Dermis microvascular lymphatic vessel endothelial cell (primary cell): ENCODE measurements at regions not wholly inside any gene's neighbourhood (a gene's known extent, or its start where the extent isn't known, plus 50 kb on each side); places are given as distances from the start of the nearest gene placed in this dataset.
A peak's percentile ranks its signal among the peaks of the same experiment; 100 is the strongest.
"Not testable (repeated sequence)": the region's sequence is repeated elsewhere in the genome, so short reads cannot be mapped to it uniquely, and the experiment has no call there.

Source experiments
- DNase-seq, 2 donors: peaks; one replicate each; pipeline versions ENCODE4 v3.0.0 to v3.0.0-alpha.2; 2010; ENCODE audit warnings: low read depth in 2 of 2

DNA sequence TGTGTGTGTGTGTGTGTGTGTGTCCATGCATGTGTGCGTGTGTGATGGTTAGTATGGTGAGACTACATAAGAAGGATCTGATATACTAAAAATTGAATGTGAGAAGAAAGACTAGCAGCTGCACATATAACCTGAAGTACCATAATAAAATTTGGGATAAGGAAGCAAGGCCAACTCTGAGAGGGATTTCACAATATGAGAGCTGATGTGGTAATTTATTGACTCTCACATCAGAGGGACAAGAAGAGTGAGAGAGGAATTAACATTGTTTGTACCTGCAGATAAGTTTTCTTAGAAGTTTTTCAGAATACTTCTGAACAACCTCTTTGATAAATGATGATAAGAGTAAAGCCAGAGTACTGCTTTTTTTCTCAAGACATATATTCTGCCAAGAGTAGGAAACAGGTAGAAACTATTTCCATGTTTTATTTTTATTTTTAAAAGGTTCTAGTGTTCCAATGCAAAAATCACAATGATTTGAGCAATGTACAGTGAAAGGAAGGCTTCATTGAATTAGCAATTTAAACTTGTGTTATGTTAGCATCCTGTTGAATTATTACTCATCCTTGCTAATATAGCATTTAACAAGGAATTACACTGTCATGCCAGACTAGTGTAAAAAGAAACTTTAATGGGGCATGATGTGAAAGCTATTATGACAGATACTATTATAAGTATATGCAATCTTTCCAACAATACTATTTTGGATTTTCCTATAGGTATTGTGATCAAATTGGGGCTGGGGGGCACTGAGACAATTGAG, 415.5 kb upstream of the ARPP21 start:
- DNase-seq: no peak

DNA sequence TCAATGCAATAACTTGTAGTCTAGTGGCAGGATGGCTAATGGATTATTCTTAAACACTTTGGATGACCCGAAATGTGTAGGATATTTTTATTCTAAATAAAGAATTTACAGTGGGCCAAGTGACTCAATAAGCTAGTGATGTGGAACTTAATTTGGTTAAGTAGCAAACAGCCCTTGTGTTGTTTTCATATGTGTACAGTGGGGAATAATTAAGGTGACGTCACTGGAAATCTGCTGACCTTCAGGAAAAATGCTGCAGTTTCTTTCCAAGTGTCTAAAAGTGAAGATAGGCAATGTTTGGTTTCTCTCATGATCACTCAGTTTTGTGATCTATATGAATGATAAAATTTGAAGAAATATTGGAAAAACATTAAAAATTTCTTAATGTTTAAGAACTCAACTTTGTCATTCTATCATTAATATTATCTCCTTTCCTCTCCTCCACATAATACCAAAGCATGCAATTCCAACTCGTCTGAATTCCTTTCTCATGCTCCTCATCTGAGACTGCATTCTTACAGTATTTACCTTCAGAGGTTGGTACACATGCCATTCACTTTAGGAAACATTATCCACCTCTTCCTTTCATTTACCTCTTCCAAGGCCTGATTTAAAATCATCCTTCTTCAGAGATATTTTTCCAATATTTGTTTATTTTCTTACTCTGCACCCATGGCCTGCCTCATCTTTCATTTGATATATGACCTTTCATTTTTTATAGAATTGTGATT, 414.6 kb upstream of the ARPP21 start:
- no peak for DNase-seq

DNA sequence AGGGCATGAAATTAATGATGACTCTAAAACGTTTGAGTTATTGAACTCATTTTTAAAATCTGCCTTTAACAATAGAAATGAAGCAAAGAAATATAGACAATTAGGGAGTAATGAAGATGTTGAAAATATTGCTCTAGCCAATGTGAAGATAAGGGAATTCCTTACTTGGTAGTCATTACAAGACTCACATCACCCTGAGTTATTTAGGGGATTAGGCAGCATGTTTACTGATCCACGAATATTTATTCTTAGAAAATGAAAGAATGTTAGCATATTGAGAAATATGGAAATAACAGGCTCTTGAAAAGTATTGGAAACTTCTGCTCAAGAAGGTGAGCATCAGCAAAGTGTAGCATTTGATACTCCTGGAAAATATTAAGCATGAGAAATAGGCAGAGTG, 398.1 kb upstream of the ARPP21 start:
- no peak for DNase-seq

DNA sequence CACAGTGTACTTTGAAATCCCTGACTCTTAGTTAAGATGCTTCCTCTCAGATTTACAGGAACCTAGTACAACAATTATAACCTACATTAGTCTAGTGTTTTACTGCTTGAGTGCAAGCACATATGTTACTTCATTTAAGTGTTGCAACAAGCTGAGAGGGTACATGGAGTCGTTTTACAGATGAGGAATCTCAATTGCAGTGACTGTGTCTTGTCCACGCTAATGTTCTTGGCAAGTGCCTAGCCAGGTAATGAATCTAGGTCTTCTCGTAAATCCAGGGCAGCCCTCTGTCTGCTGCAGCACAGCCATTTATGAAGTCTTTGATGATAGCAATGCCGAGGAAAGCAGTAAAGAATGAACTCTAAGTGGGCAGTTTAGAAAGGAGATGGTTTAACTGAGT, 384.4 kb upstream of the ARPP21 start:
- DNase-seq: no peak

DNA sequence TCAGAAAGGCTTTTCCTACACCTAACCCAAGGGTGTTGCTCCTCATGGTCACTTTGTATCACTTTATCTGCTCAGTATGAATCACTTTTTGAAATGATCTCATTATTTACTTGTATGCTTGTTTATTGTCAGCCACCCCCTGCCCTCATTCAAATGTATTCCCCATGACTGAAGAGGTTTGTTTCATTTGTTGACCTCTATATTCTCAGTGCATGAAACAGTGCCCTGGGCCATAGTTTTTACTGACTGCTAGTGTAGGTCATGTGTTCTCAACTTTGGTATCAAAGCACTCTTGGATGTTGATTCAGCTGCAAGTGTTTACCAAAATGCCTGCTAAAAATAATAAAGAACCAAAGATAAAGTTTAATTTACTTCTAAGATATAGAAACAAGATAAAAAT, 381.7 kb upstream of the ARPP21 start:
- DNase-seq: no peak

DNA sequence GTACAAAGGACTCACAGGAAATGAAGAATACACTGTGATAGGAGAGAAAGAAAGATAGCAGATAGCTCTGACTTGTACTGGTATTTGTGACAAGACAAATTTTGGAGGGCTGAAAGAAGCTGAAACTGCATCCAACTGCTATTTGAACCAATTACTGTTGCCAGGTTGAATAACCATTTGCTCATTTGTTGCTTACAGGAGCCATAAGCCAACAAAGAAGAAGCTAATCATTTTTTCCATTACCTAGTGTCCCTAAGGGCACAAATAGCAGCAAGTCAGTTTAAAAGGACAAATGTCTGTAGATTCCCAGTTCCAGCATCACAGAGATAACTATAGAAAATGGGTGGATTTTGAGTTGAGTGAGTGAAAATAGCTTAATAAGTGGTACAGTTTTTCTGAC, 376.9 kb upstream of the ARPP21 start:
- no peak for DNase-seq

DNA sequence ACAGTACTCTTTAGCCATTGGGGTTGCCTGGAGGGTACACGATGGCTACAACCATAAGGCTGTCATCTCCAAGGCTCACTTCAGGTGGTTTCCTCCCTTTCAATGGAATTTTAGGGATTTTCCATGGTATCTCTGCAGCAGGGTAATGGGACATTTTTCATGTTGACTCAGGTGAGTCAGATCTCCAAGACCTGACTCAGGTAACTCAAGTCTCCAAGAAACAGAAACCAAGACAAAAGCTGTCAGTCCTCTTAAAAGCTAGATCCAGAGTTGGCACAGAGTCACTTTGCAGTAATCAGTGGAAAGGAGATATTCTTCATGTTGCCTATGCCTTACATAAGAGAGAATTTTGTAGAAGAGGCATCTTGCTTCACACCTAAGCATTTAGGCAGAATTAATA, 375.8 kb upstream of the ARPP21 start:
- DNase-seq: no peak

DNA sequence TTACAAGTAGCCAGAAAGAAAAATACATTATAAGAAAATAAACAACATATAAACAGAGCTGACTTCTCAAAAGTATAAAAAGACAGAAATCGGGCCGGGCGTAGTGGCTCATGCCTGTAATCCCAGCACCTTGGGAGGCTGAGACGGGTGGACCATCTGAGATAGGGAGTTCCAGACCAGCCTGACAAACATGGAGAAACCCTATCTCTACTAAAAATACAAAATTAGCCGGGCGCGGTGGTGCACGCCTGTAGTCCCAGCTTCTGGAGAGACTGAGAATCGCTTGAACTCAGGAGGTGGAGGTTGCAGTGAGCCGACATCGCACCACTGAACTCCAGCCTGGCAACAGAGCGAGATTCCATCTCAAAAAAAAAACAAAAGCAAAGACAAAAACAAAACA, 373.3 kb upstream of the ARPP21 start:
- DNase-seq: not testable (repeated sequence)

DNA sequence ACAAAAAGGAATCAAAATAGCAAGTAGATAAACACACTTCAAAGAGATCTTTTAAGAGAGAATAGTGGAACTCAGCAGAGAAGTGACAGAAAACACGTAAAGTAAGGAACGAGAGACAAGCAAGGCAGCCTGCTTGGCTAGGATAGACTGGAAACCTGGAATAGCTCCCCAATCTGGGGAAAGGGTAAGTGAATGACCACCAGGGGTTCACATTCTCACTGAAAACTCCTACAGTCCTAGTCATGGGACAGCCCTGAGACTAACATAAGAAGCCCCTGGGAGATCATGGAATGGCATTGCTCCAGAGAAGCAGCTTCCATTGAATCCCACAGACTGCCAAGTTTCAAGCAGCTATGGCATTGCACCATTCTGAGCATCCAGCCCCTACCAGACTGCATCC, 363.6 kb upstream of the ARPP21 start:
- DNase-seq: no peak

DNA sequence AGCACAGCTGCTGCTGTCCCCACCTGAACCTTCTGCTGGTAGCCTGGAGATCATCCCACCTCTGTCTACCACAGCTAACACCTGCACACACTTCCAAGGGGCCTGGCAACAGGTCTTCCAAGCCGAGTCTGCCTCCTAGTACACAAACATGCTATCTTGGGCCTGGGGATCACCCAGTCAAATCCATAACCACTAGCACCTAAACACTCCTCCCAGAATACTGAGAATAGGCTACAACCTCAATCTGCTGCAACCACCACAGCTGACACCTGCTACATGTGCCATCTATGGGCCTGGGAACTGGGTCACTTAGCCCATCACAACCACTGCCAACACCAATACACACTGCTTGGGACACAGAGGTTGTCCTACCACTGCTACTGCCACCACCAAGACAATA, 362.8 kb upstream of the ARPP21 start:
- DNase-seq: no peak

DNA sequence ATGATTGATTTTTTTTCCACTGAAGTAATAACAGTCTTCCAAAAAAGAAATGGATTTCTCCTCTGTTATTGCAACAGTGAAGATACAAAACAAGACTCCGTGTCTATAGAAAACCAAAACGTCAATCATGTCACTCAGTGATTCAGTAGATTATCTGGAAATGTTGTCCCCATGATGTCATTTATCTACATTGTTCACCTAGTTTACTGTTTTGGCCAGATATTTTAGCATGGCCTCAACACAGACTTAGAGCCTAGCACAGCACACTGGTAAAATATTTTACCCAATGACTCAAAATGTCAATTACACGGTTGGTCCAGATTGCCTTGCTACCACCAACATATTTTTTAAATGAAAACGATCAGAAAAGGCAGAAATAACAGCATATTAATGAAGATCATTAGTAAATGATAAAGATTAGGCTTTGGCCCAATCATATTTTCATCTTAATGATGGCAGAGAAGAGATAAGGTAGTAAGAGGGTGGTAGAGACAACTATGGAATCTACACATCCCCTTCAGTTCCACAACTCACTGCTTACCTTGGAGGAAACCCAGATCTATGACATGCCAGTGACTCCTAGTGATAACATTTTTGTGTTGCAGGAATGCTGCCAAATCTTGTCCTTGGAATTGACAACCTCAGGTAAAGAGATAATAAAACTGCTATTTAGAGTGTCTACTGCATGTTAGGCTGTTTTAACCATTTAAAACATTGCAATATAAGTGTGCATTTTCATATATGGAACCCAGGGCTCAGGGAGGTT, 347.7 kb upstream of the ARPP21 start:
- no peak for DNase-seq

DNA sequence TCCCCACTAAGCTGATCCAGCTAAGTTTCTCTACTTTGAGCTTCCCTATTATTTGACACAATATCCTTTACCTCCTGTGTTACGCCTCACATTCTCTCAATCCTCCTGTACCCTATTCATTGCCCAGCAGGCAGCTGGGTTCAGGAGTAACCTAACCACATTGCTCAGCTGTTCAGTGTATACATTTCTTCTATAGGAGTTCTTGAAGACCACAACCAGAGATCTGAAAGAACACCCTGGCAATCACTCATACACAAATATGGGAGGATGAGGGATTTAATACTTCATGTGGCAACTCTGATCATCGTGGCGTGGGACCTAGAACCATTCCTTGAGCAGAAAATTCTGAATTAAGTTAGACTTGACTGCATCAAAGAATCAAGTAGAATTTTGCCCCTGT, 346.8 kb upstream of the ARPP21 start:
- no peak for DNase-seq

DNA sequence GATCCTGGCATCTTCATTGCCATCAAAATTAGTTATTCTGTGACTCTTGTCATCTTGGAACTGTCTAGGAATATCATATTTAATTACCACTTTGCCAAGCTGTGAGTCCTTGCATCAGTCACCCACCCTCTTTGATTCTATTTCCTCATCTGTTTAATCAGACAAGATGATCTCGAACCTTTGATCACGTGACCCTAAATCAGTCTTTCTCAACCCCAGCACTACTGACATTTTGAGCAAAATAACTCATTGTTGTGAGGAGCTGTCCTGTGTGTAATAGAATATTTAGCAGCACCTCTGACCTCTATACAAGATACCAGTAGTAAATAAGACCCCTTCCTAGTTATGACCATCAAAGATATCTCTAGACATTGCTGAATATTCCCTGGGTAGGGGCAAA, 343.4 kb upstream of the ARPP21 start:
- no peak for DNase-seq

DNA sequence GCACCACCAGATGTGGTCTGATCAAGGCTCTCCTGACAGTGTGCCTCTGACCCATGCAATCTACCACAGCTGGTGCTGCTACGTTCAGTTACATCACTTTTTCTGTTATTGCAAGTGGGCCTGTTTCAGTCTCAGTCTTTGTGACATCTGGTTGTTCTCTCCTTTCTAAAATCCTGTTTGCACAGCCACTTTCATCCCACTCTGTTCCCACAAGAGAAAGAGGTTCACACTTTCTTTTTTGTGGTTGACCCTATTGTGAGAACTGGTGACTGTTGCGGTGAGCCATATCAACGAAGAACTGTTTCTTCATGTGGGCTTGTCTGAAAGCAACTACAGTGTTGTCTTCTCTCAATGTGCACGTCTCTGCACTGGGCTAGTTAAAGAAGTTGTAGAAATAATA, 342.8 kb upstream of the ARPP21 start:
- DNase-seq: no peak

DNA sequence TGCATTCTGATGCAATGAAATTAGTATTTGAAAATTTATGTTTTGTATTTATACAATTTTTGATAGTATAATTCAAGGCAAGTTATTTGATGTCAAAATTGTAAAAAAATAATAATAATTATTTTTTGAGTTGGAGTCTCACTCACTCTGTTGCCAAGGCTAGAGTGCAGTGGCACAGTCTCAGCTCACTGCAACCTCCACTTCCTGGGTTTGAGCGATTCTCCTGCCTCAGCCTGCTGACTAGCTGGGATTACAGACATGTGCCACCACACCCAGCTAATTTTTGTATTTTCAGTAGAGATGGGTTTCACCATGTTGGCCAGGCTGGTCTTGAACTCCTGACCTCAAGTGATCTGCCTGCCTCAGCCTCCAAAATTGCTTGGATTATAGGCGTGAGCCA, 342.4 kb upstream of the ARPP21 start:
- DNase-seq: not testable (repeated sequence)

DNA sequence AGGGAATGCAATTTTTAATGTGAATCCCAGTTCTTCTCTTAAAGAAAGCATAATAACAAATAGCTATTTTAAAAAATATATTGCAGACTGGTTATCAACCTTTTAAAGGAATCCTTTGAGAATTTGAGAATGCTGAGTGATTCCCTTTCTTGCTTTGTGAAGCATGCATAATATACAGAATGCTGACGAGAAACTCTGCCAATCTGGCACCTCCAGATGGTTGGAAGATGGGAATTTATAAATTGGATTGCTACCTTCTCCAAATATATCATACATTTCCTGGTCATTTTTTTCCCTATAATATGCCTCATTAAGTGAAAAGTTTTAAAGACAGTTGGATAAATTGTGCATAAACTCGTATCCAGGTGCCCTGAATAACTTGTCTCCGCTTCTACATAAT, 333.9 kb upstream of the ARPP21 start:
- no peak for DNase-seq

DNA sequence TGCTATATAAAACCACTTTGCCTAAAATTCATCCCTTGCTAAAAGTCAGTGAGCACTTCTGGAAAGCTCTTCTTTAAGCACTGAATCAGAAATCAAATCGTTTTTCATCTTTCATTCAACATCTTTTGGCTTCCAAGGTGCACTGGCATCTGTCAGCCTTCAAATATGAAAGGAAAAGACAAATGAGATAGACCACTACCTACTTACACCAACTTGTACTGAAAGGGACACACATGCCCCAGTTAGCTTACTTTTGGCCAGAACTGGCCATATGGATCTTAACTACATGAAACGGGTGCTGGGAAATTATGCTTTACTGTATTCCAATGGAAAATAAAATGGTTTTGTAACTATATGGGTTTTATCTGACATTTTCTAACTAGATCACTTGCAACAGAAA, 332.0 kb upstream of the ARPP21 start:
- DNase-seq: no peak

DNA sequence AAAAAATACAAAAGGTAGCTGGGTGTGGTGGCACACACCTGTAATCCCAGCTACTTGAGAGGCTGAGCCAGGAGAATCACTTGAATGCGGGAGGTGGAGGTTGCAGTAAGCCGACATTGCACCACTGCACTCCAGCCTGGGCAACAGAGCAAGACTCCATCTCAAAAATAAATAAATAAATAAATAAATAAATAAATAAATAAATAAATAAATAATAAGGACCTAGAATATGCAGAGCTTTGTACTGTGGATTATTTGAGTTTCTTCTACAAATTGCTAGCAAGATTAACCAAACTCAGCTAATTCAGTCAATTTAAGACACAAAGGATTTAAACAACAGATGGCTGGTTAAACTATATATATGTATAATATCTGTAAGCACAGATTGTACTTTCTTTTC, 322.5 kb upstream of the ARPP21 start:
- DNase-seq: not testable (repeated sequence)

DNA sequence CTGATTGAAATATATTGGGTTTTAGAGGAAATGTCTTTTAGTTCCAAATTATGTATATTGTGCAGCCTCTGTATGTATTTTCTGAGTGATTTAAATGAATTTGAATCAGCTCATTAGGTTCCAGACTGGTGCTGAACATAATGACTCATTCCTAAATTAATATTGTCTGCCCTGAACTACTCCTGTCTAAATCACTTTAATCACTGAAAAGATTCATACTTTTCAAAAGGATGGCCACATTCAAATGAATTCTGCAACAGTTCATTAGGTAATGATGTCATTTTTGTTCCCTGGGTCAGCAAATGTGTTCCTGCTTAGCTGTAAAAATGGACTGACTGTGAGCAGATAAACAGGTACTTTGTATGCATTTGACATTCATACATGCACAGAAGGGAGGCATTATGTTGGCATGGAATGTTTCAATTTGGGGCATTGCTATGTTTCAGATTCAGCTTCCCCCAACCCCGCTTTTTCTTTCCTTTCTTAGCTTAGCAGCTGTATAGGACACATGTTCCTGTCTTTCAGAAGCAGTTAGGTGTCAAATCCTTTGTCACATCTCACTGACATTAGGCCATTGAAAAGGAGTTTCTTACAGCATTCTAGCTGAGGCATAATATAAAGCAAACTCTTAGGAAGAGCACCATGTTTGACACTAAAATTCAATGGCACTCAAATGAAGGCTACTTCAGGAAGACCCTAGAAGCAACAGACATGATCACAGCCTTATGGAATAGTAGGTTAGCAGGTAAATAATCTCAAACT, 318.5 kb upstream of the ARPP21 start:
- no peak for DNase-seq

DNA sequence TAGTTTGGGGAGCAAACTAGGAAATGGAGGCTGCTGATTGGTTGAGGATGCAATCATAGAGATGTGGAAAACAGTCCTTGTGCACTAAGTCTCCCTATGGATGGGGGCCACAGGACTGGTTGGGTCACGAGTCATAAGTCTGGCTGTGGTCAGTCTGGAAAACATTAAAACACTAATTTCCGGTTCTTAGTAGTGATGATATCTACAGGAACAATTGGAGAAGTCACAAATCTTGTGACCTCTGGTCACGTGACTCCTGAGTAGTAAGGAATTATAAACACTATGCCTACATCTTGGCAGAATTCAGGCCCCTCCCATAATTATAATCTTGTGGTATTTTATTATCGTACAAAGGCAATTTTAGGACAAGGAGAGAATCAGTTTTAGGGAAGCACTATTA, 317.3 kb upstream of the ARPP21 start:
- peak in 1 of 2 donors; percentile 85 for DNase-seq

DNA sequence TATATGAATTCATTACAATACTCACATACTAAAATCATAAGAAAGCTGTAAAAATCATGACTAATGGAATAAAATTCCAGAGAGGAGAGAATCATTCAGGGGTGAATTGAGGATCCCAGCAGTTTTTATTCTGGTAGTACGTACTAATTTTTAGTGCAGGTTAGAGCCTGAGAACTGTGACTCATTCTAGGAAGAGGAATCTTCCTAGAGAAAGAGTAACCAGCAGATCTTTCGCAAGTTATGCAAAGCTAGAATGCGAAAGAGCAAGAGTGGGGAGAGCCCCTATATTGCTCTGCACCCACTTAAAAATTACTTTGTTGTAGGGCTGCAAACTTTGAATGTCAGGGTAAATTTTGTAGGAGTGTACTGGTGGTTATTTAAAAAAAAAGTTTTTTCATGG, 303.6 kb upstream of the ARPP21 start:
- DNase-seq: no peak

DNA sequence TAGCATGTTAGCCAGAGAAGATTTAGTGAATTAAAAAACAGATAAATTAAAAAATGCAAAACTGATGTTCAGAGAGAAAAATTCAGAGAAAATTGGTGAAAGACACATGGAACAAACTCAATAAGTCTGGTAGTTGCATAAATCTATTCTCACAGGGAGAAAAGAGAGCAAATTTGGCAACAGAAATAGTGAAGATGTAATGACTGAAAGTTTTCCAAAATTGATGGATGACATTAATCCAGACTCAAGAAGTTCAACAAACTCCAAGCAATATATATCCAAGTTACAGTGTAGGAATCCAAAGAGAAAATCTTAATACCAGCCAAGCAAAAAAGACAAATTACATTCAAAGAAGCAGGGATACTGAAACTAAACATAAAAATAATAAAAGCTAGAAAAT, 302.7 kb upstream of the ARPP21 start:
- DNase-seq: no peak
